ENCODE measurements at regions not wholly inside any gene's neighbourhood (a gene's known extent, or its start where the extent isn't known, plus 50 kb on each side); places are given as distances from the start of the nearest gene placed in this dataset.

- no peak for TF ChIP-seq POLR2AphosphoS5 (IDR thresholded peaks at IDR 0.05; ENCODE audit: low read depth)
- no peak for TF ChIP-seq CTCF (IDR thresholded peaks at IDR 0.05; ENCODE audit: insufficient read depth, low read length)
- no peak for TF ChIP-seq GABPA (IDR thresholded peaks at IDR 0.05; ENCODE audit: low read depth)
Observed at GRCh38 chr1:90282811-90283210, 287.9 kb downstream of the ZNF326 start.

Measured in HL-60 (cell line).